CD4-positive, alpha-beta T cell treated with Interleukin-15 for 4 hours (primary cell): ENCODE measurements at regions not wholly inside any gene's neighbourhood (a gene's known extent, or its start where the extent isn't known, plus 50 kb on each side); places are given as distances from the start of the nearest gene placed in this dataset.

Experiments used
- DNase-seq: peaks from one replicate; pipeline ENCODE4 v3.0.0-alpha.2; 2020; ENCODE audit warnings: low spot score

- no peak for DNase-seq
These were observed 114.2 kb upstream of the EEA1 start for GRCh38 chr12:93043192-93043876.

- DNase-seq, result no peak
These were observed 114.7 kb upstream of the EEA1 start for GRCh38 chr12:93043877-93044209.

GRCh38 chr12:93047118-93047517 lies 118.0 kb upstream of the EEA1 start:
- DNase-seq, result no peak

GRCh38 chr12:93048656-93049055 lies 119.6 kb upstream of the EEA1 start:
- no peak for DNase-seq

GRCh38 chr12:93050026-93050747 lies 121.1 kb upstream of the EEA1 start:
- no peak for DNase-seq

GRCh38 chr12:93050748-93051081 lies 121.6 kb upstream of the EEA1 start:
- DNase-seq, result no peak

GRCh38 chr12:93054021-93054420 lies 124.9 kb upstream of the EEA1 start:
- no peak for DNase-seq

GRCh38 chr12:93055221-93055620 lies 126.1 kb upstream of the EEA1 start:
- no peak for DNase-seq

- no peak for DNase-seq
These were observed 128.0 kb upstream of the EEA1 start for GRCh38 chr12:93056971-93057535.

GRCh38 chr12:93058280-93058679 lies 129.2 kb upstream of the EEA1 start:
- DNase-seq, result no peak

- no peak for DNase-seq
These were observed 130.2 kb upstream of the EEA1 start for GRCh38 chr12:93059288-93059687.

- no peak for DNase-seq
These were observed 131.0 kb upstream of the EEA1 start for GRCh38 chr12:93059925-93060665.

- no peak for DNase-seq
These were observed 131.8 kb upstream of the EEA1 start for GRCh38 chr12:93060666-93061472.

- no peak for DNase-seq
These were observed 132.7 kb upstream of the EEA1 start for GRCh38 chr12:93061473-93062419.

- DNase-seq, result no peak
These were observed 136.8 kb upstream of the EEA1 start for GRCh38 chr12:93065896-93066295.

GRCh38 chr12:93072340-93072739 lies 143.2 kb upstream of the EEA1 start:
- no peak for DNase-seq

- DNase-seq, result no peak
These were observed 144.2 kb upstream of the EEA1 start for GRCh38 chr12:93073324-93073723.

- no peak for DNase-seq
These were observed 149.0 kb upstream of the EEA1 start for GRCh38 chr12:93078059-93078458.

- no peak for DNase-seq
These were observed 149.5 kb upstream of the EEA1 start for GRCh38 chr12:93078577-93078976.

GRCh38 chr12:93079271-93079670 lies 150.2 kb upstream of the EEA1 start:
- no peak for DNase-seq

- no peak for DNase-seq
These were observed 150.9 kb upstream of the EEA1 start for GRCh38 chr12:93079976-93080375.
